Activated CD4-positive, alpha-beta T cell treated with anti-CD3 and anti-CD28 coated beads for 48 hours (primary cell): ENCODE measurements at regions not wholly inside any gene's neighbourhood (a gene's known extent, or its start where the extent isn't known, plus 50 kb on each side); places are given as distances from the start of the nearest gene placed in this dataset.
"Not testable (repeated sequence)": the region's sequence is repeated elsewhere in the genome, so short reads cannot be mapped to it uniquely, and the experiment has no call there.

ENCODE experiments used
- DNase-seq: peaks from one replicate; pipeline ENCODE4 v3.0.0-alpha.2; 2020

DNA sequence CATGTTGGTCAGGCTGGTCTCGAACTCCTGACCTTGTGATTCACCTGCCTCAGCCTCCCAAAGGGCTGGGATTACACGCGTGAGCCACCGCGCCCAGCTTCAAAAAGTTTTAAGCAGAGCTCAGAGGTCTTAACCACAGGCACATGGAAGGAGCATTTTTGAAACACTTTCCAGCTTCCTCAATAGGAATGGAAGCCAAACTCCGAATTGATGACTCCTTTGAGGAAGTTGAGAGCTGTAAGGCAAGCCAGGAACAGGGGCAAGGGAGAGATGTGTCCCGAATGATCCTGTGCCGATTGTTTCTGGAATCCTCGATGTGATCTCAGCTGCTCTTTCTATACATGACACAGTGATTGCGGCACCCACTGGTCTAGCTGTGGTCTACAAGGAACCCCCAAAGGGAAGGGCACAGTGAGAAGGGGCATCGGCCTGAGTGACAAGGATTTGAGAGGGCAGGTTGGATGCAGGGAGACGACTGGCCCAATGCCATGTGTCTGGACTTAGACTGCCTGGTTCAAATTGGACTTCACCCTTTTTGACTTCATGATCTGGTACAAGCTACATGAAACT lies 116.2 kb downstream of the ADRA2C start:
- DNase-seq, result not testable (repeated sequence)

- not testable (repeated sequence) for DNase-seq
Observed at GRCh38 chr4:3884261-3884660, 118.1 kb downstream of the ADRA2C start.

DNA sequence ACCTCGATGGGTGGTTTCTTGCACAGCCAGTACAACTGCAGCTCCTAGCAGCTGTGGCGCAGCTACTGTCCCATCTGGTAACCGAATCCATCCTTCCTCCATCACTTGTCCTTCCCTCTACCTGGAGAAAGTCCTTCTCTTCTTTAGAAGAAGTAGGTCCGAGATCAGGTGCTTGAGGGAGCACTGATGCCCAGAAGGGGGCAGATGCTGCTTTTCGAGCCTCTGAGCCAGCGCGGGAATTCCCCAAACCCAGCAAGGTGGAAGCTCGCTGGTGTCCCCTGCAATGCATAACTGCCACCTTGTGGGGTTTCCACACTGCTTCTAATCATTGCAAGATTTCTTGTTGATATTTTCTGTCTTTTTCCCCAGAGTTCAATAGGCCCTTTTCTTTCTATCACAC lies 127.4 kb downstream of the ADRA2C start:
- peak; percentile 53 for DNase-seq

DNA sequence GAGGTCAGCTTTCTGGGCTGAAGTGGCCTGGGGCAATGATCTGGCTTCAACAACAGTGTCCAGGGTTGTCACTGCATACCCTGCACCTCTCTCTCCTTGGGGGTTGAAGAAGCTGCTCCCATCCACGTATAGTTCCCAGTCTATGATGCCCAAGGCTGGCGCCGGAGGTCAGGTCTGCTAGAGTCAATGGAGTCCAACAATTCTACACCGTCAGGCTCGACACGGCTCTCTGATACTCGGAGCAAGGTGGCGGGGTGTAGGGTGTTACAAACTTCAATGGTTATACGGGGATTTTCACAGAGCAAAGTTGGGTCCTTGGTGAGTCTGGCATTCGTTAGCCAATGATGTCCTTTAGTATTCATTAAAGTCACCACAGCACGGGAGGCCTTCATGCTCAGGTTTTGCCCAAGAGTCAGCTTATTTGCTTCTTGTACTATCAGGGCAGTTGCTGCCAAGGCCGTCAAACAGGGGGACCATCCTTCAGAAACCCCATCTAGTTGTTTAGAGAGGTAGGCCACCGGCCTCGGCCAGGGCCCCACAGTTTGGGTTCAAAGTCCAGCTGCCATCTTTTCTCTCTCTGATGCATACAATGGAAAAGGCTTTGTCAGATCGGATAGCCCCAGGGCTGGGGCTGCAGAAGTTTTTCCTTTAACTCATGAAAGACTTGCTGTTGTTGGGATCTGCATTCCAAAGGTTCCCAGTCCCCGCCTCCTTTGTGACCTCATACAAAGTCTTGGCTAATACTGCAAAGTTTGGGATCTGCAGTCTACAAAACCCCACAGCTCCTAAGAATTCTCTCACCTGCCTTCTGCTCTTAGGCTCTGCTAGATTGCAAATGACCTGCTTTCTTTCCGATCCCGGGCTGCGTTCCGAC lies 128.1 kb downstream of the ADRA2C start:
- DNase-seq, result not testable (repeated sequence)

DNA sequence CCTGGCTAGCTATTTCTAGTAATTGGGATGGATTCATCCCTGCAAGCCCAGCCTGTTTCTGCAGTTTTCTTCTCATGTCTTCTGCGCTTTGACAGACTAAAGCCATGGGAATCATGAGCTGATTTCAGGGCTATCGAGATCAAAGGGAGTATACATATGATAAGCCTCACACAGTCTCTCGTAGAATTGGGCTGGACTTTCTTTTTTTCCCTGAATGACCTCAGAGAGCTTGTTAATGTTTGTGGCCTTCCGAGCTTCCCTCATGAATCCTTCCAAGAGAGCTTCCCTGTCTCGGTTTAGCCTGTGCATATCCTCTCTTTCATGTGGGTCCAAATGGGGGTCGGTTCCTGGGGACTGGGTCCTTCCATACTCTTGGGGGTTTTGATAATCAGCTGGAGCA lies 130.3 kb downstream of the ADRA2C start:
- DNase-seq, result no peak

DNA sequence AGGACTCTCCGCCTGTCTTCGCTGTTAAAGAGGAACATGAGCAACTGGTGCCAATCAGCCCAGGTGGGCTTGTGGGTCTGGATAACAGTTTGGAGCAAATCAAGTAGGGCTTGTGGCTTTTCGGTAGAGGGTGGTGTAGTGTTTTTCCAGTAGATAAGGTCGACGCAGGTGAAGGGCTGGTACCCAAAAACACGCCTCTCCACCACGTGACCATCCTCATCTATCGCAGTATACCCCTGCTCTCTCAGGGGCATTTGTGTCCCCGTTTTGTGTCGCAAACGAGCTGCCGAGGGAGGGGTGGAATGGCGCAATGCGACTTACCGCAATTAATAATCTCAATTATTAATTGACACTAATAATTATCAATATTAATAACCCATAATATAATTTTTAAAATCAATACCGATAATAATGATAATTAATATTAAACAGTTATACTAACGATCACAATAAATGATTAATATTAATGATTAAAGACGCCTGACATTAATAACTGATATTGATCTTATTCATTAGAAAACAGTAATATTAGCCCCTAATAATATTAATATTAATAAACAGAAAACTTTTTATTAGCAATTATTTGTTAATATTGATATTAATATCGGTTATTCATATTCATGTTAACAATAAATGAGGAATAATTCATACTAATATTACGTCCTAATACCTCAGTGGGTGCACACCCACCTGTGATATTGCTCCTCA lies 130.8 kb downstream of the ADRA2C start:
- not testable (repeated sequence) for DNase-seq

GRCh38 chr4:3898098-3898497 lies 131.9 kb downstream of the ADRA2C start:
- DNase-seq, result no peak

- not testable (repeated sequence) for DNase-seq
Observed at GRCh38 chr4:3898928-3899327, 132.7 kb downstream of the ADRA2C start.

- DNase-seq, result not testable (repeated sequence)
Observed at GRCh38 chr4:3904264-3904955, 138.2 kb downstream of the ADRA2C start.

GRCh38 chr4:3909616-3910015 lies 143.4 kb downstream of the ADRA2C start:
- DNase-seq, result not testable (repeated sequence)

GRCh38 chr4:3910161-3910950 lies 144.2 kb downstream of the ADRA2C start:
- not testable (repeated sequence) for DNase-seq

DNA sequence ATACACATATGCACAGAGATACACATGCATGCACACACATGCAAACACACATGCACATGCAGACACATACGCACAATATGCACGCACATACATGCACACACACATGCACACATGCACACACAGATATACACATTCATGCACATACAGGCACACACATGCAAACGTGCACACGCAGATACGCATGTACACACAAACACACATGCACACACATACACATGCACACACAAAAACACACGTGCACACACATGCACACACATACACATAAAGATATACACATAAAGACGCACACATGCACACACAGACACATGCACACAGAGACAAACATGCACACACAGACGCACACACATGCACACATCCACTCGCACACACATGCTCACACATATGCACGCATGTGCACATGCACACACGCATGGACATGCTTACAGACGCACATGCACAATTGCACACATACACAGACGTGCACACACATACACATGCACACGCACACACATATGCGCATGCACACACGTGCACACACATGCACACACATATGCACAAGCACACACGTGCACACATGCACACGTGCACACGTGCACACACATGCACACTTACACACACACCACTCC lies 145.2 kb downstream of the ADRA2C start:
- DNase-seq, result no peak

- not testable (repeated sequence) for DNase-seq
Observed at GRCh38 chr4:3914511-3914910, 148.3 kb downstream of the ADRA2C start.

GRCh38 chr4:3919509-3919908 lies 153.3 kb downstream of the ADRA2C start:
- DNase-seq, result not testable (repeated sequence)

GRCh38 chr4:3921902-3922301 lies 155.7 kb downstream of the ADRA2C start:
- not testable (repeated sequence) for DNase-seq

GRCh38 chr4:3925841-3926240 lies 159.7 kb downstream of the ADRA2C start:
- not testable (repeated sequence) for DNase-seq

- not testable (repeated sequence) for DNase-seq
Observed at GRCh38 chr4:3926271-3926670, 160.1 kb downstream of the ADRA2C start.

- DNase-seq, result not testable (repeated sequence)
Observed at GRCh38 chr4:3926969-3927755, 161.0 kb downstream of the ADRA2C start.

GRCh38 chr4:3929431-3929830 lies 163.2 kb downstream of the ADRA2C start:
- not testable (repeated sequence) for DNase-seq

GRCh38 chr4:3932734-3933133 lies 166.5 kb downstream of the ADRA2C start:
- DNase-seq, result not testable (repeated sequence)

GRCh38 chr4:3935406-3935805 lies 169.2 kb downstream of the ADRA2C start:
- DNase-seq, result not testable (repeated sequence)
